ENCODE measurements at regions not wholly inside any gene's neighbourhood (a gene's known extent, or its start where the extent isn't known, plus 50 kb on each side); places are given as distances from the start of the nearest gene placed in this dataset.
"Not testable (repeated sequence)": the region's sequence is repeated elsewhere in the genome, so short reads cannot be mapped to it uniquely, and the experiment has no call there.

GRCh38 chr18:59070181-59070912, 69.3 kb upstream of the SEC11C start:
- TF ChIP-seq EP300 (IDR thresholded peaks at IDR 0.05) (no peak), POLR2AphosphoS5 (IDR thresholded peaks at IDR 0.05) (no peak), CTCF (IDR thresholded peaks at IDR 0.05) (peak; percentile 72 to 90 (median 83)), POLR2A (IDR thresholded peaks at IDR 0.05) (no peak)
- no peaks in the 10 kb centered on the region for H3K9me3 ChIP-seq
- no peak overlapping the region for H3K4me3 ChIP-seq
- 55 to 59% methylated on average over 6 to 7 of the region's 19 CpGs for WGBS, 2 donors (ENCODE audit: low coverage in 1 of 2)
- no peaks in the 10 kb centered on the region for H3K36me3 ChIP-seq
- H3K27ac ChIP-seq = no peak overlapping the region
- H3K4me1 ChIP-seq = no peaks in the 10 kb centered on the region
- peak; percentile 78 for ATAC-seq
- no peaks in the 10 kb centered on the region for H3K27me3 ChIP-seq

- Histone ChIP-seq H3K9me3 (no peaks in the 10 kb centered on the region), H3K27ac (no peak overlapping the region), H3K4me1 (no peaks in the 10 kb centered on the region), H3K27me3 (peaks cover 7% of the 10 kb centered on the region), H3K36me3 (no peaks in the 10 kb centered on the region), H3K4me3 (no peak overlapping the region)
- no peak for ATAC-seq
- WGBS, 2 donors (ENCODE audit: low coverage in 1 of 2) = 89% methylated on average over 4 of the region's 6 CpGs; no CpG with 5 or more reads in 1 of the 2 donors
- TF ChIP-seq POLR2A (IDR thresholded peaks at IDR 0.05) = no peak
- no peak for TF ChIP-seq POLR2AphosphoS5 (IDR thresholded peaks at IDR 0.05)
- TF ChIP-seq EP300 (IDR thresholded peaks at IDR 0.05) = no peak
- TF ChIP-seq CTCF (IDR thresholded peaks at IDR 0.05) = no peak
Observed at GRCh38 chr18:59072727-59073421, 66.8 kb upstream of the SEC11C start.

GRCh38 chr18:59075923-59076322, 63.8 kb upstream of the SEC11C start:
- WGBS, 2 donors (ENCODE audit: low coverage in 1 of 2) = 40 to 41% methylated on average over 3 of the region's 3 CpGs
- Histone ChIP-seq H3K27me3 (peaks cover 7% of the 10 kb centered on the region), H3K27ac (no peak overlapping the region), H3K4me1 (no peaks in the 10 kb centered on the region), H3K36me3 (no peaks in the 10 kb centered on the region), H3K9me3 (no peaks in the 10 kb centered on the region), H3K4me3 (no peak overlapping the region)
- no peak for TF ChIP-seq EP300 (IDR thresholded peaks at IDR 0.05)
- no peak for TF ChIP-seq POLR2AphosphoS5 (IDR thresholded peaks at IDR 0.05)
- no peak for TF ChIP-seq POLR2A (IDR thresholded peaks at IDR 0.05)
- no peak for TF ChIP-seq CTCF (IDR thresholded peaks at IDR 0.05)
- ATAC-seq = no peak

GRCh38 chr18:59079264-59079663, 60.4 kb upstream of the SEC11C start:
- Histone ChIP-seq H3K9me3 (no peaks in the 10 kb centered on the region), H3K4me3 (no peak overlapping the region), H3K27ac (no peak overlapping the region), H3K4me1 (peaks cover 0 to 4% (median 0%) of the 10 kb centered on the region in 3 donors), H3K27me3 (peaks cover 18% of the 10 kb centered on the region), H3K36me3 (no peaks in the 10 kb centered on the region)
- TF ChIP-seq POLR2AphosphoS5 (IDR thresholded peaks at IDR 0.05) (no peak), CTCF (IDR thresholded peaks at IDR 0.05) (no peak), EP300 (IDR thresholded peaks at IDR 0.05) (no peak), POLR2A (IDR thresholded peaks at IDR 0.05) (no peak)
- 90 to 92% methylated on average over 2 to 4 of the region's 4 CpGs for WGBS, 2 donors (ENCODE audit: low coverage in 1 of 2)
- no peak for ATAC-seq

- H3K27me3 ChIP-seq = peaks cover 18% of the 10 kb centered on the region
- H3K27ac ChIP-seq, ATAC-seq, H3K9me3 ChIP-seq, H3K4me3 ChIP-seq, H3K4me1 ChIP-seq, H3K36me3 ChIP-seq: not testable (repeated sequence)
- WGBS, 2 donors (ENCODE audit: low coverage in 1 of 2) = 81 to 85% methylated on average over 3 to 4 of the region's 7 CpGs
Observed at GRCh38 chr18:59079687-59080501, 59.8 kb upstream of the SEC11C start.
